ENCODE measurements at regions not wholly inside any gene's neighbourhood (a gene's known extent, or its start where the extent isn't known, plus 50 kb on each side); places are given as distances from the start of the nearest gene placed in this dataset.
"Not testable (repeated sequence)": the region's sequence is repeated elsewhere in the genome, so short reads cannot be mapped to it uniquely, and the experiment has no call there.

DNA sequence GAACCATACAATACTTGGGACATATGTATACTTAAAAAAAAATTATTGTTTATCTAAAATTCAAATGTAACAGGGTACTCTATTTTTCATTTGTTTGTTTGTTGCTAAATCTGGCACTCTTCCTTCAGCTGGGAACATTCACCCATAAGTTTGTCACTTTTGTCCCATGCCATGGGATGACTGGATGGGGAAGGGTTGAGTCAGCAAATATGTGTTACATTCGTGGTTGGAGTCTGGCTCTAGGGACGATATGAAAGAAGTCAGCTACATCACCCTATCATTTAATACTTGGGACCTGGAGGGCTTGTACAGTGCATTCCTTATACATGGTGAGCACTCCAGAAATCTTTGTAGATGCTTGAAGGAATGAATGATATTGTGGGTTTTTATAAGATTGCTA is 131.3 kb downstream of the IPO8 start:
- peaks cover 4% of the 10 kb centered on the region for H3K27me3 Mint-ChIP-seq (ENCODE audit: low read depth, poor library complexity)
- TF ChIP-seq, protein P1, sequence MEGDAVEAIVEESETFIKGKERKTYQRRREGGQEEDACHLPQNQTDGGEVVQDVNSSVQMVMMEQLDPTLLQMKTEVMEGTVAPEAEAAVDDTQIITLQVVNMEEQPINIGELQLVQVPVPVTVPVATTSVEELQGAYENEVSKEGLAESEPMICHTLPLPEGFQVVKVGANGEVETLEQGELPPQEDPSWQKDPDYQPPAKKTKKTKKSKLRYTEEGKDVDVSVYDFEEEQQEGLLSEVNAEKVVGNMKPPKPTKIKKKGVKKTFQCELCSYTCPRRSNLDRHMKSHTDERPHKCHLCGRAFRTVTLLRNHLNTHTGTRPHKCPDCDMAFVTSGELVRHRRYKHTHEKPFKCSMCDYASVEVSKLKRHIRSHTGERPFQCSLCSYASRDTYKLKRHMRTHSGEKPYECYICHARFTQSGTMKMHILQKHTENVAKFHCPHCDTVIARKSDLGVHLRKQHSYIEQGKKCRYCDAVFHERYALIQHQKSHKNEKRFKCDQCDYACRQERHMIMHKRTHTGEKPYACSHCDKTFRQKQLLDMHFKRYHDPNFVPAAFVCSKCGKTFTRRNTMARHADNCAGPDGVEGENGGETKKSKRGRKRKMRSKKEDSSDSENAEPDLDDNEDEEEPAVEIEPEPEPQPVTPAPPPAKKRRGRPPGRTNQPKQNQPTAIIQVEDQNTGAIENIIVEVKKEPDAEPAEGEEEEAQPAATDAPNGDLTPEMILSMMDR (IDR thresholded peaks at IDR 0.05), result no peak
- no peak overlapping the region for H3K4me3 Mint-ChIP-seq

DNA sequence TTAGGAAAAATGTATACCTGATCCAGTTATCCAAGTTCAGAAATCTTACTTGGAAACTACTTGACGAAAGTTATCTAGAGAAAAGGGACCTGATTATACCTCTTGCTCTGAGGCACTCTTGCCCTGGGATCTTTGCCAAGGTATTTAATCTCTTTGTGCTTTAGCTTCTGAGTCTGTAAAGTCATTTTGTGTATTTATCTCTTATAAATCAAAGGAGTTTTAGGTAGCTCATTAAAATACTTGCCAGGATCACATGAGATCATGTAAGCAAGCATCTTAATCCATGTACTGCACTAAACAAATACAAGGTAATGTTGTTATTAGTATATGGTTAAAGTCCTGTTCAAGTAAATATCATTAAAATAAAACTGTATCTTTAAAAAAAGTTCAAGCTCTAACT is 147.5 kb downstream of the IPO8 start:
- no peak overlapping the region for H3K27ac Mint-ChIP-seq
- no peaks in the 10 kb centered on the region for H3K4me1 Mint-ChIP-seq
- no peak overlapping the region for H3K4me3 Mint-ChIP-seq
- TF ChIP-seq, protein P1 (IDR thresholded peaks at IDR 0.05), result no peak
- H3K27me3 Mint-ChIP-seq (ENCODE audit: low read depth, poor library complexity), result peaks cover 12% of the 10 kb centered on the region
- DNase-seq, result no peak
- peaks cover 22% of the 10 kb centered on the region for H3K9me3 Mint-ChIP-seq
- H3K36me3 Mint-ChIP-seq (ENCODE audit: low read depth), result no peaks in the 10 kb centered on the region

More for the DNA sequence above, 131.3 kb downstream of the IPO8 start:
- H3K9me3 Mint-ChIP-seq, result peaks cover 26% of the 10 kb centered on the region
- DNase-seq, result no peak
- no peaks in the 10 kb centered on the region for H3K4me1 Mint-ChIP-seq
- no peak overlapping the region for H3K27ac Mint-ChIP-seq
- H3K36me3 Mint-ChIP-seq (ENCODE audit: low read depth), result no peaks in the 10 kb centered on the region

DNA sequence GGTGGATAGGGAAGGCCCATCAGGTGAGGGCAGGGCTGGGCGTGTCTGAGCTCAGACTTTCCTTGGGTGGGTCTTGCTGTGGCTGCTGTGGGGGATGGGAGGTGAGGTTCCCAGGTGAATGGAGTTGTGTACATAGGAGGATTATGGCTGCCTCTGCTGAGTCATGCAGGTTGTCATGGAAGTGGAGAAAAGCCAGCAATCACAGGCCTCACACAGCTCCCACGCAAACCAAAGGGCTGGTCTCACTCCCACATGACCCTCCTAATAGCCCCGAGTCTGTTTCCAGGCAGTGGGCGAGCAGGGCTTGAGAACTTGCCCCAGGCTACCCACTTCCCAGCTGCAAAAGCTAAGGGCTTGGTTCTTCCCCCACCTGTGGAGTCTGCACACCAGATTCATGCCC is 149.5 kb downstream of the IPO8 start:
- H3K4me3 Mint-ChIP-seq, result no peak overlapping the region
- H3K27ac Mint-ChIP-seq, result no peak overlapping the region
- H3K4me1 Mint-ChIP-seq, result no peaks in the 10 kb centered on the region
- peaks cover 35% of the 10 kb centered on the region for H3K9me3 Mint-ChIP-seq
- peaks cover 8% of the 10 kb centered on the region for H3K27me3 Mint-ChIP-seq (ENCODE audit: low read depth, poor library complexity)
- no peaks in the 10 kb centered on the region for H3K36me3 Mint-ChIP-seq (ENCODE audit: low read depth)
- no peak for DNase-seq
- TF ChIP-seq, protein P1 (IDR thresholded peaks at IDR 0.05), result no peak

DNA sequence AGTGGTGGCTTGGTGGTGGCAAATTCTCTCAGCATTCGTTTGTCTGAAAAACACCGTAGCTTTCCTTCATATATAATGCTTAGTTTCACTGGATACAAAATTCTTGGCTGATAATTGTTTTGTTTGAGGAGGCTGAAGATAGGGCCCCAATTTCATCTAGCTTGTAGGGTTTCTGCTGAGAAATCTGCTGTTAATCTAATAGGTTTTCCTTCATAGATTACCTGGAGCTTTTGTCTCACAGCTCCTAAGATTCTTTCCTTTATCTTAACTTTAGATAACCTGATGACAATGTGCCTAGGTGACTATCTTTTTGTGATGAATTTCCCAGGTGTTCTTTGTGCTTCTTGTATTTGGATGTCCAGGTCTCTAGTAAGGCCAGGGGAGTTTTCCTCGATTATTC is 151.0 kb downstream of the IPO8 start:
- not testable (repeated sequence) for DNase-seq; H3K27me3 Mint-ChIP-seq (ENCODE audit: low read depth, poor library complexity); H3K27ac Mint-ChIP-seq; H3K4me1 Mint-ChIP-seq; H3K4me3 Mint-ChIP-seq; H3K36me3 Mint-ChIP-seq (ENCODE audit: low read depth)
- H3K9me3 Mint-ChIP-seq, result peaks cover 45% of the 10 kb centered on the region

DNA sequence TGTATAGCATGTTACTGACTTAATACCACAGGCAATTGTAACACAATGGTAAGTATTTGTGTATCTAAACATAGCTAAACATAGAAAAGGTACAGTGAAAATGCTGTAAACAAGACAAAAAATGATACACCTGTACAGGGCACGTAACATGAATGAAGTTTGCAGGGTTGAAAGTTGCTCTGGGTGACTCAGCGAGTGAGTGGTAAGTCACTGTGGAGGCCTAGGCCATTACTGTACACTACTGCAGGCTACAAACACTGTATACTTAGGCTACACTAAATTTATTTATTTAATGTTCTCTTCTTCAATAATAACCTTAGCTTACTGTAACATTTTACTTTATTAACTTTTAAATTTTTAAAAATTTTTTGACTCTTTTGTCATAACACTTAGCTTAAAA is 158.4 kb downstream of the IPO8 start:
- peaks cover 25% of the 10 kb centered on the region for H3K9me3 Mint-ChIP-seq
- H3K27me3 Mint-ChIP-seq (ENCODE audit: low read depth, poor library complexity), result no peaks in the 10 kb centered on the region
- H3K4me1 Mint-ChIP-seq, result no peaks in the 10 kb centered on the region
- H3K4me3 Mint-ChIP-seq, result no peak overlapping the region
- DNase-seq, result no peak
- H3K36me3 Mint-ChIP-seq (ENCODE audit: low read depth), result no peaks in the 10 kb centered on the region
- TF ChIP-seq, protein P1 (IDR thresholded peaks at IDR 0.05), result no peak
- H3K27ac Mint-ChIP-seq, result no peak overlapping the region

DNA sequence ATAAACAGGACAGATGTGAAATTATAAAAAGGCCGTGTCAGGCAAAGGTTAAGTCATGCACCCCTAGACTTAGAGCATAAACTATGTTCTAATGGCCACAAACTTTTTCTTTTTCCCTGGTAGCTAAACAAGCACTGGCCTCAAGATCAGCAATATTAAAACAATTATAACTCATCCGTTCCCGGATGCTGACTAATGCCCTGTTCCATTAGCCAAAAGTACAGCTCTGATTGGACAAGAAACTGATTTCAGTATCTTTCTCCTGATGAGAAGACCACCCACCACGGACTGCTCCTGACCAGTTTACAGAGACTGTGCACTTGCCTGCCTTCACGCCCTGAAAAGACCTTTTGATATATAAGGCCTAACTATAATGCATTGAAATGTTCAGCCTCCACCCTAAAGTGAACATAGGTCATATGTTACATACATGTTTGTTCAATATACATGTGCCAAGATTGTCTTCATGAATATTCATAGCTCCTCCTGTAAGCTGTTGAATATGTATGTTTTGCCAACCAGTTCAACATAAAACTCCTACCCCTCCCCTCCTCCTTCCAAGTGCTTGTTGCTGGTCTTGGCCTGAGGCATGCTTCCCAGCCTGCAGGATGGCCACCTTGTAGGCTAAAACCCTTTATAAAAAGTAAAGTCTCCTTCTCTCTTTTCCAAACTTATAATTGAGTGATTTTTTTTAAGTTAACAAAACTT is 162.0 kb downstream of the IPO8 start:
- no peak overlapping the region for H3K4me3 Mint-ChIP-seq
- TF ChIP-seq, protein P1 (IDR thresholded peaks at IDR 0.05), result no peak
- H3K9me3 Mint-ChIP-seq, result no peaks in the 10 kb centered on the region
- H3K4me1 Mint-ChIP-seq, result no peaks in the 10 kb centered on the region
- no peak for DNase-seq
- H3K36me3 Mint-ChIP-seq (ENCODE audit: low read depth), result no peaks in the 10 kb centered on the region
- H3K27me3 Mint-ChIP-seq (ENCODE audit: low read depth, poor library complexity), result no peaks in the 10 kb centered on the region
- H3K27ac Mint-ChIP-seq, result no peak overlapping the region

Data from nephron progenitor cell (in vitro differentiated cells).